HepG2 (cell line): ENCODE measurements at regions not wholly inside any gene's neighbourhood (a gene's known extent, or its start where the extent isn't known, plus 50 kb on each side); places are given as distances from the start of the nearest gene placed in this dataset.

ENCODE experiments used
- ATAC-seq: fragments of 200-7000 bp; cut with Tn5 transposase; 3 replicates; pipeline ENCODE4 v1.9.1; 2020; ENCODE audit warnings: mild to moderate bottlenecking, moderate library complexity
- BruUV-seq: library from RNA; stranded (reverse); fragments of 400-500 nt; replicated peaks from 2 replicates; lab custom pipeline; 2021; lab: Mats Ljungman, UMichigan
- CTCF ChIA-PET: fragments of 300-600 bp; formaldehyde crosslinking; extraction: SDS; loops from one replicate; lab custom pipeline; 2021; ENCODE audit warnings: low total read pairs, inconsistent platforms, low intra/inter-chr PET ratio; lab: Yijun Ruan, JAX
- POLR2A ChIA-PET: fragments of 350-600 bp; sonication (Branson Sonifier 250); formaldehyde crosslinking; loops from one replicate; lab custom pipeline; 2020; ENCODE audit warnings: antibody characterized with exemption, inconsistent platforms; lab: Yijun Ruan, JAX
- DNase-seq: peaks from one replicate; pipeline ENCODE4 v3.0.0-alpha.2; 2015; ENCODE audit warnings: low spot score
- FAIRE-seq: peaks from 3 replicates; lab custom pipeline; 2011; peaks lifted over from hg19 to GRCh38; lab: Jason Lieb, UNC
- H2AFZ ChIP-seq: one replicate; pipeline ENCODE4 v1.6.1; 2011; ENCODE audit warnings: low read length, inconsistent platforms
- H3K27ac ChIP-seq: fragments of 300-600 bp; 3 replicates; pipeline ENCODE4 v1.8.0; 2011; ENCODE audit warnings: mixed run types, mild to moderate bottlenecking, mixed read lengths, low read length, inconsistent platforms; ENCODE audit not compliant: insufficient read depth; ENCODE audit errors: extremely low read length
- H3K27me3 ChIP-seq, 2 experiments: fragments of 200-600 bp in 1 of 2; 2 replicates in 1 of 2; 3 replicates in 1 of 2; pipeline versions ENCODE4 v1.6.0 to v1.8.0; 2011; ENCODE audit warnings: low read length in 2 of 2, mild to moderate bottlenecking in 2 of 2, moderate library complexity in 2 of 2, inconsistent platforms in 1 of 2; ENCODE audit not compliant: insufficient read depth in 2 of 2, control insufficient read depth in 1 of 2
- H3K36me3 ChIP-seq, 2 experiments: fragments of 200-600 bp in 1 of 2; replicated peaks in 1 of 2; 2 replicates in 1 of 2; 3 replicates in 1 of 2; pipeline versions ENCODE4 v1.5.1 to v1.8.0; 2011; ENCODE audit warnings: low read length in 2 of 2, inconsistent platforms in 1 of 2; ENCODE audit not compliant: insufficient read depth in 2 of 2, control insufficient read depth in 1 of 2
- H3K4me1 ChIP-seq: 2 replicates; pipeline ENCODE4 v1.5.1; 2012; ENCODE audit warnings: low read length, inconsistent platforms; ENCODE audit not compliant: insufficient read depth
- H3K4me2 ChIP-seq: 2 replicates; pipeline ENCODE4 v1.6.0; 2011; ENCODE audit warnings: low read depth, low read length, inconsistent platforms
- H3K4me3 ChIP-seq, 3 experiments: fragments of 200-600 bp in 1 of 3; sonication (generic), shearing (Covaris generic) in 1 of 3; replicated peaks in 1 of 3; 2 replicates each; pipeline ENCODE4 v1.5.1; 2011 to 2016; ENCODE audit warnings: low read length in 3 of 3, inconsistent platforms in 2 of 3, low read depth in 2 of 3, mild to moderate bottlenecking in 2 of 3, control low read depth in 1 of 3, mixed read lengths in 1 of 3; ENCODE audit not compliant: insufficient read depth in 1 of 3
- H3K79me2 ChIP-seq: one replicate; pipeline ENCODE4 v1.6.1; 2011; ENCODE audit warnings: low read length, inconsistent platforms; ENCODE audit not compliant: insufficient read depth
- H3K9ac ChIP-seq: 2 replicates; pipeline ENCODE4 v1.6.0; 2011; ENCODE audit warnings: mild to moderate bottlenecking, low read depth, low read length, inconsistent platforms; ENCODE audit not compliant: insufficient read depth
- H3K9me3 ChIP-seq: 2 replicates; pipeline ENCODE4 v1.5.1; 2012; ENCODE audit warnings: mild to moderate bottlenecking, low read length
- H4K20me1 ChIP-seq: 2 replicates; pipeline ENCODE4 v1.6.0; 2011; ENCODE audit warnings: inconsistent platforms, mild to moderate bottlenecking, low read length, moderate library complexity; ENCODE audit not compliant: insufficient read depth
- DBP ChIP-seq: sonication (generic); formaldehyde crosslinking; IDR thresholded peaks from 2 replicates; pipeline ENCODE4 v1.4.0; 2020; ENCODE audit warnings: missing genetic modification reagents; ENCODE audit errors: not compliant biosample characterization
- GZF1 ChIP-seq: sonication (generic); formaldehyde crosslinking; IDR thresholded peaks from 2 replicates; pipeline ENCODE4 v1.5.1; 2020; ENCODE audit warnings: mild to moderate bottlenecking, missing genetic modification reagents
- PREB ChIP-seq: sonication (generic); formaldehyde crosslinking; IDR thresholded peaks from 2 replicates; pipeline ENCODE4 v1.4.0; 2020; ENCODE audit warnings: missing genetic modification reagents
- SOX13 ChIP-seq, 3 experiments: fragments of 450-650 bp in 1 of 3; sonication (generic) in 1 of 3; formaldehyde crosslinking in 1 of 3; IDR thresholded peaks in 2 of 3; conservative IDR thresholded peaks in 1 of 3; 2 replicates each; pipeline versions ENCODE4 v1.5.0 to v1.6.1; 2016 to 2020; ENCODE audit warnings: antibody characterized with exemption in 1 of 3, mild to moderate bottlenecking in 1 of 3, missing compliant biosample characterization in 1 of 3, missing genetic modification reagents in 1 of 3, moderate library complexity in 1 of 3
- ZFP36L2 ChIP-seq: sonication (generic); formaldehyde crosslinking; IDR thresholded peaks from 2 replicates; pipeline ENCODE4 v1.4.0; 2020; ENCODE audit warnings: missing genetic modification reagents
- ZNF17 ChIP-seq: sonication (generic); formaldehyde crosslinking; IDR thresholded peaks from 2 replicates; pipeline ENCODE4 v1.5.0; 2020; ENCODE audit warnings: mild to moderate bottlenecking, missing genetic modification reagents
- ZNF597 ChIP-seq: sonication (generic); formaldehyde crosslinking; IDR thresholded peaks from 2 replicates; pipeline ENCODE4 v1.5.0; 2020; ENCODE audit warnings: missing genetic modification reagents
- WGBS: methylation state at CpG from one replicate; pipeline ENCODE4 v1.1.6; 2017; ENCODE audit warnings: low lambda C conversion rate; 5-methylcytosine and 5-hydroxymethylcytosine counted together
- in situ Hi-C: cut with HindIII; loops from 2 replicates; pipeline ENCODE4 v1.10.0; 2017; ENCODE audit warnings: low pct_unique_long_range_greater_than_20kb; ENCODE audit not compliant: extremely low pct_ligation_motif_present
- intact Hi-C: fragments of 100-400 bp; cut with micrococcal nuclease; formaldehyde crosslinking; loops from one replicate; pipeline ENCODE4 v1.10.0; 2022; ENCODE audit not compliant: unreplicated experiment

GRCh38 chr14:71618047-71618446, 314.2 kb upstream of the RGS6 start:
- intact Hi-C loops, result no loop called here
- ATAC-seq, result no peak

More at GRCh38 chr14:71618047-71618446, 314.2 kb upstream of the RGS6 start:
- H3K4me3 ChIP-seq, result no peak overlapping the region
- ChIA-PET CTCF (no interaction called here), POLR2A (no interaction called here)
- no peak overlapping the region for H3K27ac ChIP-seq
- H3K79me2 ChIP-seq, result no peaks in the 10 kb centered on the region
- no peak for FAIRE-seq
- H3K27me3 ChIP-seq, result no peaks in the 10 kb centered on the region
- no TSS peak for BruUV-seq
- no peak for DNase-seq
- no peak overlapping the region for H3K4me2 ChIP-seq
- in situ Hi-C loops, result no loop called here
- H3K4me1 ChIP-seq, result peaks cover 5% of the 10 kb centered on the region
- WGBS, result 92% methylated on average over 3 of the region's 3 CpGs
- no peak overlapping the region for H2AFZ ChIP-seq
- no peaks in the 10 kb centered on the region for H3K9me3 ChIP-seq
- no peaks in the 10 kb centered on the region for H3K36me3 ChIP-seq
- H3K9ac ChIP-seq, result no peak overlapping the region
- H4K20me1 ChIP-seq, result no peaks in the 10 kb centered on the region
- no peak for TF ChIP-seq GZF1
- TF ChIP-seq SOX13 (IDR thresholded peaks at IDR 0.05), result no peak
- TF ChIP-seq SOX13 (CRISPR knock-in tag; conservative IDR thresholded peaks at IDR 0.05 in 1 of 2, IDR thresholded peaks at IDR 0.05 in 1 of 2), result no peak
- TF ChIP-seq ZFP36L2 (CRISPR knock-in tag), result no peak
- no peak for TF ChIP-seq PREB (CRISPR knock-in tag)
- TF ChIP-seq ZNF597 (CRISPR knock-in tag), result no peak
- TF ChIP-seq DBP, result no peak
- TF ChIP-seq ZNF17, result no peak
